Heart left ventricle (tissue), 16 donors: ENCODE measurements at regions not wholly inside any gene's neighbourhood (a gene's known extent, or its start where the extent isn't known, plus 50 kb on each side); places are given as distances from the start of the nearest gene placed in this dataset.

Experiments used
- ATAC-seq, 4 donors: fragments of 200-7000 bp; cut with Tn5 transposase; one replicate each; pipeline ENCODE4 v1.9.1; 2020 to 2022; ENCODE audit warnings: moderate library complexity in 4 of 4, mild to moderate bottlenecking in 3 of 4, moderate number of reproducible peaks in 1 of 4
- DNase-seq, 5 donors: peaks; one replicate each; pipeline ENCODE4 v3.0.0-alpha.2; 2020
- H3K27ac ChIP-seq, 12 donors: fragments of 200-600 bp; sonication (generic) in 4 of 12; one replicate each; pipeline versions ENCODE4 v1.5.0 to v1.8.0; 2016 to 2022; ENCODE audit warnings: mild to moderate bottlenecking in 2 of 12
- H3K27me3 ChIP-seq, 9 donors: fragments of 200-600 bp; sonication (generic) in 2 of 9; one replicate each; pipeline versions ENCODE4 v1.5.1 to v1.8.0; 2016 to 2022; ENCODE audit warnings: mild to moderate bottlenecking in 3 of 9
- H3K36me3 ChIP-seq, 9 donors: fragments of 200-600 bp; sonication (generic) in 2 of 9; one replicate each; pipeline versions ENCODE4 v1.5.0 to v1.8.0; 2018 to 2022; ENCODE audit warnings: mild to moderate bottlenecking in 2 of 9
- H3K4me1 ChIP-seq, 12 donors: fragments of 200-600 bp; sonication (generic) in 4 of 12; one replicate each; pipeline versions ENCODE4 v1.5.0 to v1.8.0; 2016 to 2022; ENCODE audit warnings: mild to moderate bottlenecking in 3 of 12
- H3K4me3 ChIP-seq, 12 donors: fragments of 200-600 bp; sonication (generic) in 4 of 12; one replicate each; pipeline versions ENCODE4 v1.5.0 to v1.8.0; 2017 to 2022; ENCODE audit warnings: mild to moderate bottlenecking in 9 of 12, moderate library complexity in 4 of 12
- H3K9me3 ChIP-seq, 12 donors: fragments of 200-600 bp; sonication (generic) in 4 of 12; one replicate each; pipeline versions ENCODE4 v1.5.0 to v1.8.0; 2016 to 2022; ENCODE audit warnings: mild to moderate bottlenecking in 1 of 12
- POLR2A ChIP-seq, 2 donors: fragments of 450-650 bp; IDR thresholded peaks; one replicate each; pipeline ENCODE4 v1.6.1; 2017; ENCODE audit warnings: antibody characterized with exemption in 2 of 2, mild to moderate bottlenecking in 2 of 2, moderate library complexity in 2 of 2
- WGBS, 4 donors: extraction: QIAGEN DNeasy Blood & Tissue Kit in 2 of 4; methylation state at CpG; one replicate each; pipeline versions ENCODE4 v1.1.5 to v1.1.7; 2013 to 2018; 5-methylcytosine and 5-hydroxymethylcytosine counted together
- intact Hi-C, 10 donors: fragments of 100-400 bp; cut with DNase I; formaldehyde crosslinking; loops; one replicate each; pipeline versions ENCODE4 v1.11.1 to v1.14.2; 2022
- TF ChIP-seq, protein P1 (sequence below), 12 donors: fragments of 200-600 bp; sonication (generic) in 4 of 12; IDR thresholded peaks; one replicate each; pipeline versions ENCODE4 v1.5.0 to v1.8.0; 2018 to 2022; ENCODE audit warnings: antibody characterized with exemption in 12 of 12, mild to moderate bottlenecking in 5 of 12
- donor health status: ischemic (EF 13 %, LVEDD 7.1; RV severe dilation, severe dysfunction).
- donor health status: healthy with polysubstance abuse.
- donor health status: DM: no; HTN: yes; CAD: no.
- donor health status: DM: no; HTN: no; CAD: no.
- donor health status: ischemic (EF 25% LVEDD 6.9; RV normal size, moderate dysfunction).
- donor health status: ischemic (EF 25% LVEDD 5.7; RV mildly dilated, moderate dysfunction).
- donor health status: healthy.
- donor health status: DM: yes; HTN: yes; CAD: no.
- donor health status: ischemic (EF 35%, LVEDD 5.7; RV mildly dilated, moderate dysfunction).
- donor health status: nonischemic (EF 11% LVEDD 7.7; RV severe dilation, severe dysfunction).
- donor health status: DM: yes; HTN: yes; CAD: no.
- donor health status: PGD.
- donor health status: ischemic (EF 29% LVEDD 5.4; RV normal size, mild dysfunction).
- donor health status: nonischemic (EF 23%, LVEDD 6.1; RV moderate dilation, normal function).

DNA sequence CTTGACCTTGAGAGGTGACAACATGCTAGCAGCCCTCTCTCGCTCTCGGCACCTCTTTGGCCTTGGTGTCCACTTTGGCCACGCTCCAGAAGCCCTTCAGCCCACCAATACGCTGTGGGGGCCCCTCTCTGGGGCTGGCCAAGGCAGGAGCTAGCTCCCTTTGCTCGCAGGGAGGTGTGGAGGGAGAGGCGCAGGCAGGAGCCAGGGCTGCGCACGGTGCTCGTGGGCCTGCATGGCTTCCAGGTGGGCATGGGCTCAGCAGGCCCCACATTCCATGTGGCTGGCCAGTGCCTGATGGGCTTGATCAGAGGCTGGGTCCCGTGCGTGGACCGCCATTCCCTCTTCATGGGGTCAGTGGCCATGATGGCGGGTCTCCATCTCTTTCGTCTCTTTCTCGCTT, 1237.0 kb upstream of the USP15 start:
- TF ChIP-seq POLR2A (IDR thresholded peaks at IDR 0.05): no peak
- TF ChIP-seq, protein P1, sequence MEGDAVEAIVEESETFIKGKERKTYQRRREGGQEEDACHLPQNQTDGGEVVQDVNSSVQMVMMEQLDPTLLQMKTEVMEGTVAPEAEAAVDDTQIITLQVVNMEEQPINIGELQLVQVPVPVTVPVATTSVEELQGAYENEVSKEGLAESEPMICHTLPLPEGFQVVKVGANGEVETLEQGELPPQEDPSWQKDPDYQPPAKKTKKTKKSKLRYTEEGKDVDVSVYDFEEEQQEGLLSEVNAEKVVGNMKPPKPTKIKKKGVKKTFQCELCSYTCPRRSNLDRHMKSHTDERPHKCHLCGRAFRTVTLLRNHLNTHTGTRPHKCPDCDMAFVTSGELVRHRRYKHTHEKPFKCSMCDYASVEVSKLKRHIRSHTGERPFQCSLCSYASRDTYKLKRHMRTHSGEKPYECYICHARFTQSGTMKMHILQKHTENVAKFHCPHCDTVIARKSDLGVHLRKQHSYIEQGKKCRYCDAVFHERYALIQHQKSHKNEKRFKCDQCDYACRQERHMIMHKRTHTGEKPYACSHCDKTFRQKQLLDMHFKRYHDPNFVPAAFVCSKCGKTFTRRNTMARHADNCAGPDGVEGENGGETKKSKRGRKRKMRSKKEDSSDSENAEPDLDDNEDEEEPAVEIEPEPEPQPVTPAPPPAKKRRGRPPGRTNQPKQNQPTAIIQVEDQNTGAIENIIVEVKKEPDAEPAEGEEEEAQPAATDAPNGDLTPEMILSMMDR (IDR thresholded peaks at IDR 0.05): no peak
- 72 to 87% (median 80%) methylated on average over 11 to 15 of the region's 15 CpGs for WGBS, 4 donors
- no peak for ATAC-seq
- no peak overlapping the region for H3K27ac ChIP-seq
- no peaks in the 10 kb centered on the region for H3K27me3 ChIP-seq
- H3K4me3 ChIP-seq: no peak overlapping the region
- peak in 1 of 5 donors; percentile 13 for DNase-seq
- no peaks in the 10 kb centered on the region for H3K4me1 ChIP-seq
- H3K36me3 ChIP-seq: no peaks in the 10 kb centered on the region
- H3K9me3 ChIP-seq: peaks cover 0 to 27% (median 1%) of the 10 kb centered on the region in 12 donors
- intact Hi-C loops: no loop called here

DNA sequence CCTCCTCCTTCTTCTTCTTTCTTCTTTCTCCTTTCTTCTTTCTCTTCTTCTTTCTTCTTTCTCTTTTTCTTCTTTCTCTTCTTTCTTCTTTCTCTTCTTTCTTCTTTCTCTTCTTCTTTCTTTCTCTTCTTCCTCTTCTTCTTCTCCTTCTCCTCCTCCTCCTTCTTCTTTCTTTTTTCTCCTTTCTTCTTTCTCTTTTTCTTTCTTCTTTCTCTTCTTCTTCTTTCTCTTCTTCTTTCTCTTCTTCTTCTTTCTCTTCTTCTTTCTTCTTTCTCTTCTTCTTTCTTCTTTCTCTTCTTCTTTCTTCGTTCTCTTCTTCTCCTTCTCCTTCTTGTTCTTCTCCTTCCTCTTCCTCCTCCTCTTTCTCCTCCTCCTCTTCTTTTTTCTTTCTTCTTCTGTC, 1230.7 kb upstream of the USP15 start:
- WGBS, 4 donors: 55 to 78% (median 63%) methylated on average over 1 of the region's 1 CpG
- peaks cover 0 to 16% (median 1%) of the 10 kb centered on the region in 12 donors for H3K9me3 ChIP-seq

DNA sequence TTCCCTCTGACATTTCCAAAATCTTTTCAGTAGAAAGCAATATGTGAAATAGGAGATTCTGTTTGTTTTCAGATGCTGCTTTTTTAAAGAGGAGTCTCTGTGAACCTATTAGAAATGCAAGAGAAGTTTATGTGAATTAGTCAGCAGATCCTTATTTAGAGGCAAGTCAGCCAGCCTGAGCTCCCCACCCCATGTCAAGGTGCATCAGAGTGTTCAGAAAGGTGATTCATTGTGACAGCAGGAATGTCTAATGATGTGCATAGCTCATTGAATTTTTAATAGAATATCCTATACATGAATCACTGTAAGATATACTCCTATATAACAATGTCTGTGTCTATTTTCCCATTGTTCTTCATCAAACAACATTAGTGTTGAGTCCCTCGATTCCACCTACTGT, 1222.4 kb upstream of the USP15 start:
- intact Hi-C loops: no loop called here
- H3K4me3 ChIP-seq: no peak overlapping the region
- TF ChIP-seq, protein P1 (IDR thresholded peaks at IDR 0.05): no peak
- TF ChIP-seq POLR2A (IDR thresholded peaks at IDR 0.05): no peak

More for the DNA sequence above, 1230.7 kb upstream of the USP15 start:
- no peaks in the 10 kb centered on the region for H3K4me1 ChIP-seq
- no peak overlapping the region for H3K4me3 ChIP-seq
- no peak for TF ChIP-seq POLR2A (IDR thresholded peaks at IDR 0.05)
- TF ChIP-seq, protein P1 (IDR thresholded peaks at IDR 0.05): no peak
- ATAC-seq (no peak), DNase-seq (no peak)
- intact Hi-C loops: no loop called here
- H3K27me3 ChIP-seq: no peaks in the 10 kb centered on the region
- no peaks in the 10 kb centered on the region for H3K36me3 ChIP-seq
- H3K27ac ChIP-seq: no peak overlapping the region

DNA sequence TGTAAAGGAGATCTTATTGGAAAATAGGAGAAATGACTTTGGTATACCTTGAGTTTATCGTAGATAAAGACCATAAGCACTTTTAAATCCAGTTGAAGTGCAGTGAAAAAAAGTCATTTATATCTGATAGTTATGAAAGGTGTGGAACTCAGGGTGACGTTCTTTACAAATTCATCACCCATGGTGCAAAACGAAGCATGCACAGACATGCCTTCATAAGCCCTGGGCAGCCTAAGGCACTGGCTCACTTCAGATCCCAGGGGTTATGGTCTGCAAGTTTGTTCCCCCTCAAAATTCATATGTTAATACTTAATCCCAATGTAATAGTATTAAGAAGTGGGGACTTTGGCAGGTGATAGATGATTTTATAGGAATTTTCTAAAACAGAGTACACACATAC, 1216.4 kb upstream of the USP15 start:
- Histone ChIP-seq H3K27ac (no peak overlapping the region), H3K4me1 (no peaks in the 10 kb centered on the region), H3K4me3 (no peak overlapping the region), H3K36me3 (no peaks in the 10 kb centered on the region), H3K9me3 (peaks cover 0 to 5% (median 0%) of the 10 kb centered on the region in 12 donors), H3K27me3 (no peaks in the 10 kb centered on the region)
- DNase-seq (no peak), ATAC-seq (no peak)
- intact Hi-C loops: no loop called here
- TF ChIP-seq POLR2A (IDR thresholded peaks at IDR 0.05): no peak
- TF ChIP-seq, protein P1 (IDR thresholded peaks at IDR 0.05): no peak
- WGBS, 4 donors: 61 to 74% (median 67%) methylated on average over 3 of the region's 3 CpGs

More for the DNA sequence above, 1222.4 kb upstream of the USP15 start:
- no peaks in the 10 kb centered on the region for H3K27me3 ChIP-seq
- H3K9me3 ChIP-seq: no peaks in the 10 kb centered on the region
- no peaks in the 10 kb centered on the region for H3K36me3 ChIP-seq
- DNase-seq (no peak), ATAC-seq (no peak)
- no peak overlapping the region for H3K27ac ChIP-seq
- no peaks in the 10 kb centered on the region for H3K4me1 ChIP-seq
- WGBS, 4 donors: 57 to 78% (median 66%) methylated on average over 1 of the region's 1 CpG
